GM21576 (cell line): ENCODE measurements at regions not wholly inside any gene's neighbourhood (a gene's known extent, or its start where the extent isn't known, plus 50 kb on each side); places are given as distances from the start of the nearest gene placed in this dataset.

Experiments used
- ATAC-seq: cut with Tn5 transposase; IDR thresholded peaks from one replicate; pipeline ENCODE4 v1.9.1; 2021; ENCODE audit warnings: mild to moderate bottlenecking, moderate library complexity; ENCODE audit not compliant: unreplicated experiment

- ATAC-seq: no peak
Measured at GRCh38 chr9:108139900-108140299, 650.3 kb upstream of the KLF4 start.

DNA sequence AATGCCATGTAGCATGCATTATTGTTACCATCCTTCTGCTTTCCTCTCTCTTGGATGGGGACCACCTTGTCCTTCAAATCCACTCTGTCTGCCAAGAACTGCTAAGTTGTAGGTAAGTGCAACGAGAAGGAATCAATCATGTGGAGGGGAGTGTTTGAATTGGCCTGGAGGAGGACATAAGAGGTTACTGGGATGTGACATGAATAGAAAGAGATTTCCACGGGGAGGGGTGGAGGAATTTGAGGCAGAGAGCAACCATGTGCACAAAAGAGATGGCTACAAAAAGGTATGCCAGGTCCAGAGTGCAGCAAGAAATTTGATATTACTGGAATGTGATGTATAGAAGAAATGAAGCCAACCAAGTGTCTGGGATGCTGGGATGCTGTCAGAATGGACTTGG lies 648.9 kb upstream of the KLF4 start:
- ATAC-seq: no peak

GRCh38 chr9:108136656-108137055 lies 647.1 kb upstream of the KLF4 start:
- no peak for ATAC-seq

DNA sequence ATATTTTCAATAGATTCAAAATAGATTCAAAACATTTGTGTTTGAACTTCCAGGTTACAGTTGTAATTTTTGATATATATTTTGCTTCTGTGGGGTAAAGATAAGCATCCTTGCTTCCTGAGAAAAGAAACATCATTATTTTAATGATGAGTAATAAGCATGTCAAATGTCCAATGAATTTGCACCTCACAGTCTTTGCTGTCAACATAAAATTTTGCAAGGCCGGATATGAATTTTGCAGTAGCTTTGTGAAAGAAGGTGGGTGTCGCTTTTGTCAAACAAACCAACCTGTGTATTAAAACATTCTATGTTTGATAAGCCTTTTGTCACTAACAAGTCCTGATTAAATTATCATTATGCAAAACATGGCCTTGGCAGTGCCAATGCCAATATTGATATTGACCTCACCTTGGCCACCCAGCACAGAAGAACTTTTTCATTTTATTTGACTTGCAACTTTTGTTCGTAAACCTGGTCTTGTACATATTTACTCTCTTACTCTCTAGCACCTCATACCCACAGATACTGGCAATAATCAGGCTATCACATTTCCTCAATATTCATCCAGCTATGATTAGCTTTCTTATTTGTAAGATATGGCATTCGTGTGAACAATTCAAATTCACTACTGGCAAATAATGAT lies 645.0 kb upstream of the KLF4 start:
- no peak for ATAC-seq

- no peak for ATAC-seq
Measured at GRCh38 chr9:108133680-108134079, 644.1 kb upstream of the KLF4 start.

GRCh38 chr9:108133101-108133500 lies 643.5 kb upstream of the KLF4 start:
- no peak for ATAC-seq

DNA sequence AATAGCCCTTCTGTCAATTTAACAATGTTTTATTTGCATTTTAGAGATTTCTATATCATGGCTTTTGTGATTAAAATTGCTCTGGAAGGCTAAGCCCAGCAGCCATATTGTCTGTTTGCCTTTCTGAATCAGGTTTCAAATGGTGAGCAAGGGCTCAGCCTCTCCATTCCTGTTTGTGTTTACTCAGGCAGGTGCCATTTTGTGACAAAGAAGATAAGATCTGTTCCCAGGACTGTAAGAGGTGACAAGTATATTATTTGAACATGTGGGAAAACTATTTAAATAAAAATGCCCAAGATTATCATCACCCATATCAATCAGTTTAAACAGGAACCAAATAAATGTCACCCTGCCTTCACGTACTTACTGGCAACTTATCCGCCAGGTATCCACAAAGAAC lies 641.3 kb upstream of the KLF4 start:
- no peak for ATAC-seq

GRCh38 chr9:108125625-108126024 lies 636.1 kb upstream of the KLF4 start:
- ATAC-seq: no peak

DNA sequence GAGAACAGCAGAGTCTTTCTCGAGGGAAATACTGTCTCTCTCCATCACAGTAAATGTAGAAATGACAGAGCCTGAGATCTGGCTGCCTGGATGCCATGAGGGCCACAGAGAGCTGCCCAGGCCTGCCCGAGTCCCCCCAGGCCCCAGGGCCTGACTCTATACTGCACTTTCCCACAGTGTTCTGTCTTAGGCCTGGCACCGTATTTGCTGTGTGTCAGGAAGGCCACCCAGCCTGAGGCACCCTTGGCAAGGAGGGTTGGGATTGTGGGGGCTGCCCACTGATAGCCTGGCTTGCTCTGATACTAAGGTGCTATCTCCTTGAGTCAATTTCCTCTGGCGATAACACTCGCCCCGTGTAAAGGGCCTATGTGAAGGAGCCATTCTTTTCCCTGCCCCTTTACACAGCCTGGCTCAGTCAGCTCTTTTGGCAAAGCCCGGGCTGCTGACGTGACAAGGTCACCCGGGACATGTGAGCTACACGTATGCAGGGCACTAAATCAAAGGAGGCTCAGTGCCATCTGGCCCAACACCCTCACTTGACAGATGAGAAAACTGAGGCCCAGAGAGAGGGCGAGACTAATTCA lies 630.1 kb upstream of the KLF4 start:
- ATAC-seq: no peak

DNA sequence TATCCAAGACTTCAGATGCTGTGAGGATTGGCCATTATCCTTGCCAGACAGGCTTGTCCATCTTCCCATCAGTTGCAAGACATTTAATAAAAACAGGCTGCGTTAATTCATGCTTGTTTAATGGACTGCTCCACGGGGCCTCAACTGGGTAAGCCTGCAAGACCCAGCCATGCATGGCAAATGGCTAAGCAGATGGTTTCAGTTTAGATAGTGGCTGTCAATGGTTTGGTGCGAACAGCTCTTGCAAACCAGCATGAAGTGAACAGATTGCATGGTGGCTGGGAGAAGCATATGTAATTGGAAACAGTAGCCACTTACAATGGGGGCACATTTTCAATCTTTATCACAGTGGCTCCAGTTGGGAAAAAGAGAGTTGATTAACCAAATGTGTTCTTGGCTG lies 628.2 kb upstream of the KLF4 start:
- ATAC-seq: no peak

- ATAC-seq: no peak
Measured at GRCh38 chr9:108117306-108117705, 627.7 kb upstream of the KLF4 start.

- ATAC-seq: no peak
Measured at GRCh38 chr9:108113596-108113995, 624.0 kb upstream of the KLF4 start.

GRCh38 chr9:108109927-108110690 lies 620.5 kb upstream of the KLF4 start:
- ATAC-seq: no peak

GRCh38 chr9:108108852-108109448 lies 619.4 kb upstream of the KLF4 start:
- ATAC-seq: no peak

- no peak for ATAC-seq
Measured at GRCh38 chr9:108108280-108108851, 618.8 kb upstream of the KLF4 start.

- no peak for ATAC-seq
Measured at GRCh38 chr9:108105885-108106284, 616.3 kb upstream of the KLF4 start.

GRCh38 chr9:108104991-108105390 lies 615.4 kb upstream of the KLF4 start:
- no peak for ATAC-seq

- no peak for ATAC-seq
Measured at GRCh38 chr9:108103046-108103693, 613.6 kb upstream of the KLF4 start.

- ATAC-seq: no peak
Measured at GRCh38 chr9:108101410-108101809, 611.8 kb upstream of the KLF4 start.

GRCh38 chr9:108100571-108100970 lies 611.0 kb upstream of the KLF4 start:
- no peak for ATAC-seq

GRCh38 chr9:108099854-108100253 lies 610.3 kb upstream of the KLF4 start:
- no peak for ATAC-seq
